Gastrocnemius medialis (tissue), 4 donors: ENCODE measurements at regions not wholly inside any gene's neighbourhood (a gene's known extent, or its start where the extent isn't known, plus 50 kb on each side); places are given as distances from the start of the nearest gene placed in this dataset.

Experiments
- CTCF ChIP-seq, 5 experiments: fragments of 450-650 bp in 3 of 5; fragments of 200-600 bp in 2 of 5; sonication (generic) in 2 of 5; IDR thresholded peaks in 4 of 5; conservative IDR thresholded peaks in 1 of 5; 1 replicate in 4 of 5; 2 replicates in 1 of 5; pipeline ENCODE4 v1.5.1; 2016 to 2019; ENCODE audit warnings: antibody characterized with exemption in 5 of 5, mild to moderate bottlenecking in 3 of 5, moderate library complexity in 3 of 5
- POLR2A ChIP-seq, 2 donors: fragments of 450-650 bp; IDR thresholded peaks; one replicate each; pipeline ENCODE4 v1.6.1; 2017; ENCODE audit warnings: antibody characterized with exemption in 2 of 2, mild to moderate bottlenecking in 2 of 2, moderate library complexity in 2 of 2

- TF ChIP-seq CTCF (IDR thresholded peaks at IDR 0.05 in 4 of 5, conservative IDR thresholded peaks at IDR 0.05 in 1 of 5) (no peak), POLR2A (IDR thresholded peaks at IDR 0.05) (no peak)
These were observed 185.6 kb upstream of the TNRC6C start for GRCh38 chr17:77772899-77773358.
